ENCODE measurements at regions not wholly inside any gene's neighbourhood (a gene's known extent, or its start where the extent isn't known, plus 50 kb on each side); places are given as distances from the start of the nearest gene placed in this dataset.

- Mint-ChIP-seq H3K27me3 (no peaks in the 10 kb centered on the region), H3K9me3 (peaks cover 3% of the 10 kb centered on the region), H3K36me3 (ENCODE audit: low read depth) (no peaks in the 10 kb centered on the region), H3K4me3 (no peak overlapping the region), H3K27ac (no peak overlapping the region), H3K4me1 (no peaks in the 10 kb centered on the region)
- no peak for DNase-seq
- ChIA-PET POLR2A (no interaction called here), CTCF (no interaction called here)
Observed at GRCh38 chr14:101198398-101199027, 295.0 kb upstream of the RTL1 start.

GRCh38 chr14:101199028-101199770, 295.7 kb upstream of the RTL1 start:
- Mint-ChIP-seq H3K9me3 (peaks cover 5% of the 10 kb centered on the region), H3K4me3 (no peak overlapping the region), H3K27me3 (no peaks in the 10 kb centered on the region), H3K36me3 (ENCODE audit: low read depth) (no peaks in the 10 kb centered on the region), H3K4me1 (no peaks in the 10 kb centered on the region), H3K27ac (no peak overlapping the region)
- ChIA-PET CTCF (interaction anchor here (0.6 kb wide), 1 partner anchor 19 kb away, joined by 4 read pairs; no protein-coding TSS in a partner anchor), POLR2A (no interaction called here)
- DNase-seq: no peak

- Mint-ChIP-seq H3K27ac (no peak overlapping the region), H3K36me3 (ENCODE audit: low read depth) (no peaks in the 10 kb centered on the region), H3K27me3 (no peaks in the 10 kb centered on the region), H3K4me1 (no peaks in the 10 kb centered on the region), H3K9me3 (peaks cover 8% of the 10 kb centered on the region), H3K4me3 (no peak overlapping the region)
- CTCF ChIA-PET: no interaction called here
- POLR2A ChIA-PET: no interaction called here
- DNase-seq: no peak
Observed at GRCh38 chr14:101200008-101200649, 296.6 kb upstream of the RTL1 start.

GRCh38 chr14:101200650-101201516, 297.4 kb upstream of the RTL1 start:
- DNase-seq: no peak
- Mint-ChIP-seq H3K27ac (no peak overlapping the region), H3K4me1 (no peaks in the 10 kb centered on the region), H3K9me3 (peaks cover 8% of the 10 kb centered on the region), H3K36me3 (ENCODE audit: low read depth) (no peaks in the 10 kb centered on the region), H3K27me3 (no peaks in the 10 kb centered on the region), H3K4me3 (no peak overlapping the region)
- CTCF ChIA-PET: no interaction called here
- POLR2A ChIA-PET: no interaction called here

- DNase-seq: no peak
- peaks cover 14% of the 10 kb centered on the region for H3K9me3 Mint-ChIP-seq
- H3K4me3 Mint-ChIP-seq: no peak overlapping the region
- no peaks in the 10 kb centered on the region for H3K4me1 Mint-ChIP-seq
- no peaks in the 10 kb centered on the region for H3K27me3 Mint-ChIP-seq
- no peak overlapping the region for H3K27ac Mint-ChIP-seq
- POLR2A ChIA-PET: no interaction called here
- CTCF ChIA-PET: no interaction called here
- H3K36me3 Mint-ChIP-seq (ENCODE audit: low read depth): no peaks in the 10 kb centered on the region
Observed at GRCh38 chr14:101201535-101202151, 298.1 kb upstream of the RTL1 start.

GRCh38 chr14:101202627-101203404, 299.3 kb upstream of the RTL1 start:
- Mint-ChIP-seq H3K27me3 (no peaks in the 10 kb centered on the region), H3K4me3 (no peak overlapping the region)
- CTCF ChIA-PET: no interaction called here

GRCh38 chr14:101206556-101206955, 303.0 kb upstream of the RTL1 start:
- Mint-ChIP-seq H3K27ac (no peak overlapping the region), H3K27me3 (no peaks in the 10 kb centered on the region), H3K4me1 (no peaks in the 10 kb centered on the region), H3K9me3 (peaks cover 42% of the 10 kb centered on the region), H3K4me3 (no peak overlapping the region), H3K36me3 (ENCODE audit: low read depth) (no peaks in the 10 kb centered on the region)
- ChIA-PET CTCF (no interaction called here), POLR2A (no interaction called here)
- no peak for DNase-seq

More at GRCh38 chr14:101202627-101203404, 299.3 kb upstream of the RTL1 start:
- POLR2A ChIA-PET: no interaction called here
- Mint-ChIP-seq H3K27ac (no peak overlapping the region), H3K9me3 (peaks cover 20% of the 10 kb centered on the region), H3K36me3 (ENCODE audit: low read depth) (no peaks in the 10 kb centered on the region), H3K4me1 (no peaks in the 10 kb centered on the region)
- no peak for DNase-seq

- Mint-ChIP-seq H3K9me3 (peaks cover 45% of the 10 kb centered on the region), H3K36me3 (ENCODE audit: low read depth) (no peaks in the 10 kb centered on the region), H3K4me3 (no peak overlapping the region), H3K4me1 (no peaks in the 10 kb centered on the region), H3K27me3 (no peaks in the 10 kb centered on the region), H3K27ac (no peak overlapping the region)
- ChIA-PET POLR2A (no interaction called here), CTCF (no interaction called here)
- DNase-seq: no peak
Observed at GRCh38 chr14:101207041-101207440, 303.5 kb upstream of the RTL1 start.

- Mint-ChIP-seq H3K4me3 (no peak overlapping the region), H3K36me3 (ENCODE audit: low read depth) (no peaks in the 10 kb centered on the region), H3K27me3 (no peaks in the 10 kb centered on the region), H3K27ac (no peak overlapping the region), H3K4me1 (no peaks in the 10 kb centered on the region), H3K9me3 (peaks cover 47% of the 10 kb centered on the region)
- DNase-seq: no peak
- POLR2A ChIA-PET: no interaction called here
- CTCF ChIA-PET: no interaction called here
Observed at GRCh38 chr14:101207897-101208296, 304.4 kb upstream of the RTL1 start.

- H3K27me3 Mint-ChIP-seq: no peaks in the 10 kb centered on the region
- no peaks in the 10 kb centered on the region for H3K4me1 Mint-ChIP-seq
- ChIA-PET POLR2A (no interaction called here), CTCF (interaction anchor here (0.7 kb wide), 1 partner anchor 357 kb away, joined by 4 read pairs; no protein-coding TSS in a partner anchor)
- H3K9me3 Mint-ChIP-seq: peaks cover 42% of the 10 kb centered on the region
- no peak for DNase-seq
- no peak overlapping the region for H3K4me3 Mint-ChIP-seq
- no peaks in the 10 kb centered on the region for H3K36me3 Mint-ChIP-seq (ENCODE audit: low read depth)
- no peak overlapping the region for H3K27ac Mint-ChIP-seq
Observed at GRCh38 chr14:101209594-101209993, 306.1 kb upstream of the RTL1 start.

- peaks cover 10% of the 10 kb centered on the region for H3K9me3 Mint-ChIP-seq
- H3K36me3 Mint-ChIP-seq (ENCODE audit: low read depth): no peaks in the 10 kb centered on the region
- H3K27me3 Mint-ChIP-seq: no peaks in the 10 kb centered on the region
- ChIA-PET CTCF (no interaction called here), POLR2A (no interaction called here)
- H3K4me3 Mint-ChIP-seq: no peak overlapping the region
- no peaks in the 10 kb centered on the region for H3K4me1 Mint-ChIP-seq
- no peak overlapping the region for H3K27ac Mint-ChIP-seq
- no peak for DNase-seq
Observed at GRCh38 chr14:101215266-101215665, 311.7 kb upstream of the RTL1 start.

- H3K36me3 Mint-ChIP-seq (ENCODE audit: low read depth): no peaks in the 10 kb centered on the region
- CTCF ChIA-PET: no interaction called here
- no peak overlapping the region for H3K4me3 Mint-ChIP-seq
- DNase-seq: no peak
- no peaks in the 10 kb centered on the region for H3K27me3 Mint-ChIP-seq
- no peaks in the 10 kb centered on the region for H3K4me1 Mint-ChIP-seq
- peaks cover 5% of the 10 kb centered on the region for H3K9me3 Mint-ChIP-seq
- POLR2A ChIA-PET: no interaction called here
- H3K27ac Mint-ChIP-seq: no peak overlapping the region
Observed at GRCh38 chr14:101215927-101216326, 312.4 kb upstream of the RTL1 start.

All from activated CD4-positive, alpha-beta memory T cell treated with anti-CD3 and anti-CD28 coated beads, Interleukin-2, amount 10 ng/mL, durations not matched to agents 7 days and 5 days (primary cell).